ENCODE measurements at regions not wholly inside any gene's neighbourhood (a gene's known extent, or its start where the extent isn't known, plus 50 kb on each side); places are given as distances from the start of the nearest gene placed in this dataset.
A peak's percentile ranks its signal among the peaks of the same experiment; 100 is the strongest.

GRCh38 chr2:16726577-16726976 is 60.9 kb upstream of the CYRIA start:
- Histone ChIP-seq H3K27me3 (ENCODE audit: control insufficient read depth, insufficient read depth, low read length) (no peaks in the 10 kb centered on the region), H3K9me3 (ENCODE audit: control insufficient read depth in 2 of 3, insufficient read depth in 1 of 3, low read length in 3 of 3) (no peaks in the 10 kb centered on the region), H3K4me3 (ENCODE audit: low read length in 3 of 3) (no peak overlapping the region), H3K27ac (ENCODE audit: low read depth in 2 of 2, low read length in 2 of 2) (no peak overlapping the region), H3K4me1 (ENCODE audit: control insufficient read depth in 2 of 3, insufficient read depth in 2 of 3, low read depth in 1 of 3, low read length in 3 of 3) (no peaks in the 10 kb centered on the region), H3K36me3 (ENCODE audit: control insufficient read depth in 2 of 3, insufficient read depth in 3 of 3, low read length in 3 of 3) (no peaks in the 10 kb centered on the region), H3K9ac (ENCODE audit: low read length in 3 of 3) (no peak overlapping the region)
- DNase-seq: no peak
- TF ChIP-seq, protein P1, sequence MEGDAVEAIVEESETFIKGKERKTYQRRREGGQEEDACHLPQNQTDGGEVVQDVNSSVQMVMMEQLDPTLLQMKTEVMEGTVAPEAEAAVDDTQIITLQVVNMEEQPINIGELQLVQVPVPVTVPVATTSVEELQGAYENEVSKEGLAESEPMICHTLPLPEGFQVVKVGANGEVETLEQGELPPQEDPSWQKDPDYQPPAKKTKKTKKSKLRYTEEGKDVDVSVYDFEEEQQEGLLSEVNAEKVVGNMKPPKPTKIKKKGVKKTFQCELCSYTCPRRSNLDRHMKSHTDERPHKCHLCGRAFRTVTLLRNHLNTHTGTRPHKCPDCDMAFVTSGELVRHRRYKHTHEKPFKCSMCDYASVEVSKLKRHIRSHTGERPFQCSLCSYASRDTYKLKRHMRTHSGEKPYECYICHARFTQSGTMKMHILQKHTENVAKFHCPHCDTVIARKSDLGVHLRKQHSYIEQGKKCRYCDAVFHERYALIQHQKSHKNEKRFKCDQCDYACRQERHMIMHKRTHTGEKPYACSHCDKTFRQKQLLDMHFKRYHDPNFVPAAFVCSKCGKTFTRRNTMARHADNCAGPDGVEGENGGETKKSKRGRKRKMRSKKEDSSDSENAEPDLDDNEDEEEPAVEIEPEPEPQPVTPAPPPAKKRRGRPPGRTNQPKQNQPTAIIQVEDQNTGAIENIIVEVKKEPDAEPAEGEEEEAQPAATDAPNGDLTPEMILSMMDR (IDR thresholded peaks at IDR 0.05; ENCODE audit: borderline replicate concordance, extremely low read depth, insufficient read depth): no peak
- FAIRE-seq: no peak
- intact Hi-C loops (cut with DNase I): no loop called here

DNA sequence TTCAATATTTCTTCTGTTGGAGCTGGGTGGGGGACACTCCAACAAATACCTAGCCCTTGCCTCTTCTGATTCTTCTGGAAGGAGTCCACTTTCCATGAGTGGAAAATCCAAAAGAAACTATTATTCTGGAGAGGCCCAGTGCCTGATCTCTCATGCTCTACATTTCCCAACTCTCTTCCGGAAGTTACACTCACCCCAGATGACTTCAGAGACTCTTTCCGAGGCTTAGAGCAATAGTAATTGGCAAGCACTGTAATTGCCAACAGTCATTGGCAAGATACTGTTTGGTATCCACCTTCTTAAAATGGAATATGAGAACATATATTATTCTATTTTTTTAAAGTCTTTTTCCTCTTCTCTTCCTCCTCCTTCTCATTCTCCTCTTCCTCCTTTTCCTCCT is 60.5 kb upstream of the CYRIA start:
- Histone ChIP-seq H3K4me3 (ENCODE audit: low read length in 3 of 3) (no peak overlapping the region), H3K36me3 (ENCODE audit: control insufficient read depth in 2 of 3, insufficient read depth in 3 of 3, low read length in 3 of 3) (no peaks in the 10 kb centered on the region), H3K4me1 (ENCODE audit: control insufficient read depth in 2 of 3, insufficient read depth in 2 of 3, low read depth in 1 of 3, low read length in 3 of 3) (no peaks in the 10 kb centered on the region), H3K9ac (ENCODE audit: low read length in 3 of 3) (no peak overlapping the region), H3K27ac (ENCODE audit: low read depth in 2 of 2, low read length in 2 of 2) (no peak overlapping the region), H3K9me3 (ENCODE audit: control insufficient read depth in 2 of 3, insufficient read depth in 1 of 3, low read length in 3 of 3) (no peaks in the 10 kb centered on the region), H3K27me3 (ENCODE audit: control insufficient read depth, insufficient read depth, low read length) (no peaks in the 10 kb centered on the region)
- TF ChIP-seq, protein P1 (IDR thresholded peaks at IDR 0.05; ENCODE audit: borderline replicate concordance, extremely low read depth, insufficient read depth): no peak
- FAIRE-seq: no peak
- DNase-seq: no peak
- intact Hi-C loops (cut with DNase I): no loop called here

DNA sequence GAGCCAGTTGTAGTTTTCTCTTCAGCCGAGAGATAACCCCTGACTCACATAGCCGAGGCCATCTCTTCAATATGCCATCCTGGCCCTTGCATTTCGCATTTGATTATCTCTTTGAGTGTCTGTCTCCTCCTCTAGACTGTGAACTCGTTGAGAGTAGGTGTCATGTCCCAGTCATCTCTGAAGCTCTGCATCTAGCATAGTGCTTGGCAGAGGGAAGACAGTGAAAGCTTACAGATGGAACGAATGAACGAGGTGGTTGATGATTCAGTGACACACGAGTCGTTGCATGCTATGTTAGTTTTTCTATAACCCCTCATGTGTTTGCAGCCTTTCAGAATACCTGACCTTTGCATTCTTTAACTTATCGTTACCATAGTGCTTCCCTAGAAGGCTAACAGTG is 59.9 kb upstream of the CYRIA start:
- Histone ChIP-seq H3K4me3 (ENCODE audit: low read length in 3 of 3) (no peak overlapping the region), H3K36me3 (ENCODE audit: control insufficient read depth in 2 of 3, insufficient read depth in 3 of 3, low read length in 3 of 3) (no peaks in the 10 kb centered on the region), H3K27me3 (ENCODE audit: control insufficient read depth, insufficient read depth, low read length) (no peaks in the 10 kb centered on the region), H3K9ac (ENCODE audit: low read length in 3 of 3) (no peak overlapping the region), H3K27ac (ENCODE audit: low read depth in 2 of 2, low read length in 2 of 2) (no peak overlapping the region), H3K9me3 (ENCODE audit: control insufficient read depth in 2 of 3, insufficient read depth in 1 of 3, low read length in 3 of 3) (no peaks in the 10 kb centered on the region), H3K4me1 (ENCODE audit: control insufficient read depth in 2 of 3, insufficient read depth in 2 of 3, low read depth in 1 of 3, low read length in 3 of 3) (no peaks in the 10 kb centered on the region)
- no peak for FAIRE-seq
- intact Hi-C loops (cut with DNase I): no loop called here
- TF ChIP-seq, protein P1 (IDR thresholded peaks at IDR 0.05; ENCODE audit: borderline replicate concordance, extremely low read depth, insufficient read depth): no peak
- DNase-seq: no peak

DNA sequence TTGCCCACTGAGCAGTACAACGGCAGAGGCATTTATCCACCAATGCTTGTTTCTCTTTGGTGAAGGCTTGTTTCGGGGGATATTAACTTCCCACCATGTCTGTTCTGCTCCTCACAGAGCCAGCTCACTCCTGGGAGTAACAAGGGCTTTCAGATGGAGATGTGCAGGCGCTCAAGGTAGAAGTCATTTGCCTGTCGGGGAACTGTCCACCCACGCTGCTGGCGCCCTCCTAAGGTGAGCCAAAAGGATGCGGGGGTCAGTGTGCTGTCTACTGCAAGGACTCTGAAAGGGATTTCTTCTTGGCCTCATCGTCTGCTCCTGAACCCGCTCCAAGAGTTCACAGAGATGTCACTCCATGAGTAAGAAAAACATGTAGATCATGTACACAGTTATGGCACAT is 57.0 kb upstream of the CYRIA start:
- H3K27me3 ChIP-seq (ENCODE audit: control insufficient read depth, insufficient read depth, low read length): no peaks in the 10 kb centered on the region
- TF ChIP-seq, protein P1 (IDR thresholded peaks at IDR 0.05; ENCODE audit: borderline replicate concordance, extremely low read depth, insufficient read depth): no peak
- peak in 2 of 5 donors; percentile 18 to 21 for DNase-seq
- FAIRE-seq: no peak
- intact Hi-C loops (cut with DNase I): no loop called here
- no peak overlapping the region for H3K4me3 ChIP-seq (ENCODE audit: low read length in 3 of 3)
- no peaks in the 10 kb centered on the region for H3K9me3 ChIP-seq (ENCODE audit: control insufficient read depth in 2 of 3, insufficient read depth in 1 of 3, low read length in 3 of 3)
- H3K36me3 ChIP-seq (ENCODE audit: control insufficient read depth in 2 of 3, insufficient read depth in 3 of 3, low read length in 3 of 3): no peaks in the 10 kb centered on the region
- no peak overlapping the region for H3K27ac ChIP-seq (ENCODE audit: low read depth in 2 of 2, low read length in 2 of 2)
- no peaks in the 10 kb centered on the region for H3K4me1 ChIP-seq (ENCODE audit: control insufficient read depth in 2 of 3, insufficient read depth in 2 of 3, low read depth in 1 of 3, low read length in 3 of 3)
- no peak overlapping the region for H3K9ac ChIP-seq (ENCODE audit: low read length in 3 of 3)
